Calu3 (cell line): ENCODE measurements at regions not wholly inside any gene's neighbourhood (a gene's known extent, or its start where the extent isn't known, plus 50 kb on each side); places are given as distances from the start of the nearest gene placed in this dataset.

Experiments used
- BruUV-seq: library from RNA; stranded (reverse); fragments of 400-500 nt; replicated peaks from 2 replicates; lab custom pipeline; 2021; lab: Mats Ljungman, UMichigan
- CTCF ChIA-PET: fragments of 300-600 bp; sonication (Branson Sonifier 250); formaldehyde crosslinking; loops from one replicate; lab custom pipeline; 2022; ENCODE audit warnings: antibody characterized with exemption; lab: Charles Lee
- DNase-seq: peaks from one replicate; pipeline ENCODE4 v3.0.0; 2022
- H3K27ac Mint-ChIP-seq: one replicate; pipeline ENCODE4 v1.8.0; 2022; ENCODE audit warnings: mixed read lengths; ENCODE audit not compliant: unreplicated experiment
- H3K27me3 Mint-ChIP-seq: one replicate; pipeline ENCODE4 v1.8.0; 2022; ENCODE audit warnings: mixed read lengths; ENCODE audit not compliant: unreplicated experiment
- H3K36me3 Mint-ChIP-seq: one replicate; pipeline ENCODE4 v1.8.0; 2022; ENCODE audit warnings: mild to moderate bottlenecking, moderate library complexity, mixed read lengths; ENCODE audit not compliant: insufficient read depth, unreplicated experiment
- H3K4me1 Mint-ChIP-seq: one replicate; pipeline ENCODE4 v1.8.0; 2022; ENCODE audit warnings: mild to moderate bottlenecking, low read depth, mixed read lengths; ENCODE audit not compliant: unreplicated experiment
- H3K4me3 Mint-ChIP-seq: one replicate; pipeline ENCODE4 v1.8.0; 2022; ENCODE audit warnings: mild to moderate bottlenecking, low read depth, moderate library complexity, mixed read lengths; ENCODE audit not compliant: unreplicated experiment
- H3K9me3 Mint-ChIP-seq: one replicate; pipeline ENCODE4 v1.8.0; 2022; ENCODE audit warnings: low read depth, mixed read lengths; ENCODE audit not compliant: unreplicated experiment
- intact Hi-C: fragments of 100-400 bp; cut with micrococcal nuclease; formaldehyde crosslinking; loops from one replicate; pipeline ENCODE4 v1.10.0; 2022; ENCODE audit not compliant: unreplicated experiment
- TF ChIP-seq, protein P1 (sequence below): fragments of 200-600 bp; IDR thresholded peaks from one replicate; pipeline ENCODE4 v1.8.0; 2022; ENCODE audit warnings: antibody characterized with exemption; ENCODE audit not compliant: unreplicated experiment

GRCh38 chr4:104022226-104022625, 302.4 kb upstream of the TACR3 start:
- no peak for DNase-seq
- intact Hi-C loops: no loop called here
- no TSS peak for BruUV-seq
- Mint-ChIP-seq H3K4me3 (no peak overlapping the region), H3K36me3 (no peaks in the 10 kb centered on the region), H3K27me3 (no peaks in the 10 kb centered on the region), H3K27ac (no peak overlapping the region), H3K4me1 (no peaks in the 10 kb centered on the region), H3K9me3 (no peaks in the 10 kb centered on the region)
- TF ChIP-seq, protein P1, sequence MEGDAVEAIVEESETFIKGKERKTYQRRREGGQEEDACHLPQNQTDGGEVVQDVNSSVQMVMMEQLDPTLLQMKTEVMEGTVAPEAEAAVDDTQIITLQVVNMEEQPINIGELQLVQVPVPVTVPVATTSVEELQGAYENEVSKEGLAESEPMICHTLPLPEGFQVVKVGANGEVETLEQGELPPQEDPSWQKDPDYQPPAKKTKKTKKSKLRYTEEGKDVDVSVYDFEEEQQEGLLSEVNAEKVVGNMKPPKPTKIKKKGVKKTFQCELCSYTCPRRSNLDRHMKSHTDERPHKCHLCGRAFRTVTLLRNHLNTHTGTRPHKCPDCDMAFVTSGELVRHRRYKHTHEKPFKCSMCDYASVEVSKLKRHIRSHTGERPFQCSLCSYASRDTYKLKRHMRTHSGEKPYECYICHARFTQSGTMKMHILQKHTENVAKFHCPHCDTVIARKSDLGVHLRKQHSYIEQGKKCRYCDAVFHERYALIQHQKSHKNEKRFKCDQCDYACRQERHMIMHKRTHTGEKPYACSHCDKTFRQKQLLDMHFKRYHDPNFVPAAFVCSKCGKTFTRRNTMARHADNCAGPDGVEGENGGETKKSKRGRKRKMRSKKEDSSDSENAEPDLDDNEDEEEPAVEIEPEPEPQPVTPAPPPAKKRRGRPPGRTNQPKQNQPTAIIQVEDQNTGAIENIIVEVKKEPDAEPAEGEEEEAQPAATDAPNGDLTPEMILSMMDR: no peak
- CTCF ChIA-PET: no interaction called here

GRCh38 chr4:104020641-104021040, 300.9 kb upstream of the TACR3 start:
- Mint-ChIP-seq H3K27ac (no peak overlapping the region), H3K9me3 (no peaks in the 10 kb centered on the region), H3K4me1 (no peaks in the 10 kb centered on the region), H3K36me3 (no peaks in the 10 kb centered on the region), H3K4me3 (no peak overlapping the region), H3K27me3 (no peaks in the 10 kb centered on the region)
- TF ChIP-seq, protein P1: no peak
- BruUV-seq: no TSS peak
- intact Hi-C loops: no loop called here
- CTCF ChIA-PET: no interaction called here
- no peak for DNase-seq

DNA sequence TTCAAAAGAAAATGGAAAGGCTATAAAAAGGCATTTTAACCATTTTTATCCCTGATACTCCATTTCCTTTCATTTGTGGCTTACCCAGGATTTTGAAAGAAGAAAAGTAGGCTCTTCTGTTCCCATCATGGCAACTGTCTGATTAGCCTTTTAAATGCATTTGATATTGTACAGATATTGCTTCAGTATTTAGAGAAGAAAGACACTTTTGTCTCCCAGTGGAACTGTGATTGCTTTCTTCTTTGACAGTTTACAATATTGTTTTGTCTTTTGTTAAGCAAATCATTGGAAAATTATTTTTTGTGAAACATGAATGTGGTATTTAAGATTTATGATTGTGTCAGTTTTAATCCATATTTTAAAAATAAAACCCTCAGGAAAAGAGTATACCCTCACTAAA, 297.4 kb upstream of the TACR3 start:
- no peak overlapping the region for H3K27ac Mint-ChIP-seq
- TF ChIP-seq, protein P1: no peak
- intact Hi-C loops: loop anchor here (10.0 kb wide), 1 partner anchor 658 kb away; no protein-coding TSS in a partner anchor
- CTCF ChIA-PET: no interaction called here
- H3K4me3 Mint-ChIP-seq: no peak overlapping the region
- H3K27me3 Mint-ChIP-seq: no peaks in the 10 kb centered on the region
- no peaks in the 10 kb centered on the region for H3K4me1 Mint-ChIP-seq
- H3K9me3 Mint-ChIP-seq: no peaks in the 10 kb centered on the region
- no TSS peak for BruUV-seq
- DNase-seq: no peak
- no peaks in the 10 kb centered on the region for H3K36me3 Mint-ChIP-seq

DNA sequence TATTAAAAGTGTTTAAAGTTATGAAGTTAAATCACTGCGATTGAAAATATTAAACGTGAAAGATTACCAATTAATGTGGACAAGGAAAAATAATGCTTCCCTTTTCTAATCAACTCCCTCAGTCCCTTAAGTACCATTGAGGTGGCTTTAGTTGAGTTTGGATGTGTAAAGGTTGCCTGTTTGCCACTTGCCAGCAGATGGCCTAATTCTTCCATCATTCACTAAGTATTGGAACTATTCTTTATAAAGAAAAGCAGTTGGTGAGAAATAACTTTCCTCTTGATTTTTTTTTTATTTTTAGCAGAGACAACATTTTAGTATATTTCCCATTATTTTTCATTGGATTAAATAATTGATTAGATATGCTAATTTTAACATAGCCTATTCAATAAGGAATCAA, 295.9 kb upstream of the TACR3 start:
- Mint-ChIP-seq H3K27ac (no peak overlapping the region), H3K9me3 (no peaks in the 10 kb centered on the region), H3K4me3 (no peak overlapping the region), H3K36me3 (no peaks in the 10 kb centered on the region), H3K27me3 (no peaks in the 10 kb centered on the region), H3K4me1 (no peaks in the 10 kb centered on the region)
- CTCF ChIA-PET: no interaction called here
- DNase-seq: no peak
- intact Hi-C loops: loop anchor here (1.0 to 10.0 kb wide), 2 partner anchors 659 to 845 kb away; no protein-coding TSS in a partner anchor
- TF ChIP-seq, protein P1: no peak
- BruUV-seq: no TSS peak
